HL-60 (cell line): ENCODE measurements at regions not wholly inside any gene's neighbourhood (a gene's known extent, or its start where the extent isn't known, plus 50 kb on each side); places are given as distances from the start of the nearest gene placed in this dataset.

Experiments
- DNase-seq, 2 experiments: peaks; one replicate each; pipeline ENCODE4 v3.0.0-alpha.2; 2010 to 2020; ENCODE audit warnings: low read depth in 1 of 2, low spot score in 1 of 2
- H3K27ac ChIP-seq: fragments of 250-450 bp; sonication (Bioruptor Pico); replicated peaks from 2 replicates; pipeline ENCODE4 v1.5.1; 2020; ENCODE audit warnings: mild to moderate bottlenecking, moderate library complexity
- H3K27me3 ChIP-seq: fragments of 250-450 bp; sonication (Bioruptor Pico); 2 replicates; pipeline ENCODE4 v1.5.1; 2021; ENCODE audit warnings: mild to moderate bottlenecking, moderate library complexity; ENCODE audit not compliant: insufficient read depth, poor library complexity, severe bottlenecking
- H3K4me3 ChIP-seq: replicated peaks from 2 replicates; pipeline ENCODE4 v1.5.1; 2011; ENCODE audit warnings: mild to moderate bottlenecking, control low read depth, low read length; ENCODE audit not compliant: insufficient read depth
- CTCF ChIP-seq: IDR thresholded peaks from one replicate; pipeline ENCODE4 v1.5.1; 2011; ENCODE audit warnings: low read length, control low read depth, inconsistent platforms; ENCODE audit not compliant: insufficient read depth
- GABPA ChIP-seq: IDR thresholded peaks from 2 replicates; pipeline ENCODE4 v1.6.1; 2012; ENCODE audit warnings: low read depth
- POLR2AphosphoS5 ChIP-seq: IDR thresholded peaks from 2 replicates; pipeline ENCODE4 v1.6.1; 2012; ENCODE audit warnings: low read depth
- REST ChIP-seq: IDR thresholded peaks from 2 replicates; pipeline ENCODE4 v1.6.1; 2012; ENCODE audit warnings: low read depth; ENCODE audit not compliant: insufficient replicate concordance
- SPI1 ChIP-seq: IDR thresholded peaks from 2 replicates; pipeline ENCODE4 v1.6.1; 2012; ENCODE audit warnings: low read depth, mild to moderate bottlenecking, borderline replicate concordance

- peaks cover 3% of the 10 kb centered on the region for H3K27me3 ChIP-seq
- DNase-seq, result no peak
Measured at GRCh38 chr2:155708071-155708470, 624.5 kb downstream of the NR4A2 start.

GRCh38 chr2:155703917-155704316 is 628.6 kb downstream of the NR4A2 start:
- Histone ChIP-seq H3K4me3 (no peak overlapping the region), H3K27me3 (peaks cover 3% of the 10 kb centered on the region), H3K27ac (no peak overlapping the region)
- TF ChIP-seq SPI1 (no peak), GABPA (no peak), REST (no peak), POLR2AphosphoS5 (no peak), CTCF (no peak)
- DNase-seq, result no peak

More at GRCh38 chr2:155708071-155708470, 624.5 kb downstream of the NR4A2 start:
- H3K4me3 ChIP-seq, result no peak overlapping the region
- TF ChIP-seq SPI1 (no peak), CTCF (no peak), REST (no peak), POLR2AphosphoS5 (no peak), GABPA (no peak)
- no peak overlapping the region for H3K27ac ChIP-seq

GRCh38 chr2:155703048-155703447 is 629.5 kb downstream of the NR4A2 start:
- Histone ChIP-seq H3K27me3 (peaks cover 3% of the 10 kb centered on the region), H3K27ac (no peak overlapping the region), H3K4me3 (no peak overlapping the region)
- DNase-seq, result no peak
- TF ChIP-seq GABPA (no peak), SPI1 (no peak), POLR2AphosphoS5 (no peak), REST (no peak), CTCF (no peak)
